HG02623 (cell line): ENCODE measurements at regions not wholly inside any gene's neighbourhood (a gene's known extent, or its start where the extent isn't known, plus 50 kb on each side); places are given as distances from the start of the nearest gene placed in this dataset.

Experiments used
- ATAC-seq: cut with Tn5 transposase; IDR thresholded peaks from one replicate; pipeline ENCODE4 v1.9.1; 2021; ENCODE audit warnings: moderate library complexity; ENCODE audit not compliant: unreplicated experiment

DNA sequence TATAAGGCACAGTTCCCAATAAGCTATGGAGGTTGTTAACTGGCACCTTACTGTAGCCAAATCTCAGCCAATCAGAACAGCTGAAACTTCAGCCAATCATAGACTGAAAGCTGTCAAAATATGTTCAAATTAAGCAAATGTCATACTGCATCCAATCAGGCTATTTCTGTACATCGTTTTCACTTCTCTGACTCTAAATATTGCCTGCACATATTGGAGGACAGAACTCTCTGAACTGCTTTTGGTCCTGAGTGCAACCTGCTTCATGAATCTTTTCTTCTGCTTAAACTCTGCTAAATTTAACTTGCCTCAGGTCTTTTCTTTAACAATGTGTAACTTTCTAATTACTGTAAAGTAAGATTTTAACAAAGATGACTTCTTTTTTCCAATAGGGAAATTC is 1198.9 kb upstream of the PCDH7 start:
- ATAC-seq, result no peak

DNA sequence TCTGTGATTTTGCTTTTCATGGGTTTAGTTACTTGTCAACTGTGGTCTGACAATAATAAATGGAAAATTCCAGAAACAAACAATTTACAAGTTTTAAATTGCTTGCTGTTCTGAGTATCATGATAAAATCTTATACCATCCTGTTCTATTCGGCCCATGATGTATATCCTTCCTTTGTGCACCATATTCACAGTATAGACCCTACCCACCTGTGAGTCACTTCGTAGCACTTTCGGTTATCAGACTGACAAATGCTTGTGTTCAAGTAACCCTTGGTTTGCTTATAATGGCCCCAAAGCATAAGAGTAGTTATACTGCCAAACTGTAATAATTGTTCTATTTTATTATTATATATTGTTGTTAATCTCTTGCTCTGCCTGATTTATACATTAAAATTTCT is 1183.4 kb upstream of the PCDH7 start:
- no peak for ATAC-seq

DNA sequence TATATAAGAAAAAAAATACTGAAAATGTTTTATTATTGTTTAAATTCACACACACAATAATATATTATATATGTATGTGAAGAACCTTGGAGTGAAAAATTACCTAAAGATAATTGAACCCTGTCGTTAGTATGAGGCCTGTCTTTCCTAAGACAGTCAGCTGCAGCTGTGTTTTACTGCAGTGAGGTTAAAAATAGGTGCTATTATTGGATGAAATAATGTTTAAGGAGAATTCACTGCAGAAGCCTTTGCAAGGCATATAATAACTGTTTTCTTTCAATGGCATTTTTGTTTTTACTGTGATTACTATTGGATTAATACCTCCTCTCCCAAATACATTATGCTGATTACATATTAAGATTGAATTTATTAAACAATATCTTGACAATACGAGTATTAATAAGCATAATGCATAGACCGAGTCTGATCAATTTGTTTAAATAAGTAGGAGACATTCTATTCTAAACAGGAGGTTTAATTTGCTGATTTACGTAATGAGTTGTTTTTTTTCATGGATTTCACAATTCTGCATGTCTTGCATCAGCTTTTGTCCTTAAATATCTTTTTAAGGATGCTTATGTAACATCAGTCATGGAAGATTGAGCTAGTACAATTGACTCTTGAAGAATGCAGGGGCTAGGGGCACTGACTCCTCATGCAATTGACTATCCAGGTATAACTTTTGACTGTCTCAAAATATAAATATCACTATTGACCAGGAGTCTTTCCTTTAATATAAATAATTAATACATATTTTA is 1181.1 kb upstream of the PCDH7 start:
- no peak for ATAC-seq

DNA sequence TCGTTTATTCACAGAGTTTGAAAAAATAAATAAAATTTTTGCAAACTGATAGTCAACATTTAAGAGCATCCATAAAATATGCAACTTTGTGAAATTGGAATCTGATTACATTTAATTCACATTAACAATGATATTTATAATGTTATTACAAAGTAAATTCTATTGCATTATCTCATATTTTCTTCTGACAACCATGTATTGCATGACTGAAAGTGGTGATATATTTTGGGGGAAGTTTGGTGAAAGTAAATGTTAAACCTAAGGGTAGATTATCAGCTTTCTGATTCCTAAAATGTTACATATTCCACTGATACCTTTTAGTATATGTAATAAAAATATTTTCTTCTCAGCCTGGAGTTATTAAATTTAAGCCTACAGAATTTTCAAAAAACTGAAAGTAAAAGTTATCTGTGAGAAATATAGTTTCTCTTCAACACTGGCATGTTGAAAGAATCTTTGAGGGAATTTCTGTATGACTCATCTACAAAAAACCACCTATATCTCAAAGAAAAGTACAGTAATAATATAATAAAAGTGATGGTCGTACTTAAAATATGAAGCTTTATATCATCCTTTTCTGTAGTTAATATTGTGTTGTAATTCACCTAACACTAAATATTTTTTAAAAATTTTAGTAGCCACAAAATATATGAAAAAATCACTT is 1179.6 kb upstream of the PCDH7 start:
- ATAC-seq, result no peak

DNA sequence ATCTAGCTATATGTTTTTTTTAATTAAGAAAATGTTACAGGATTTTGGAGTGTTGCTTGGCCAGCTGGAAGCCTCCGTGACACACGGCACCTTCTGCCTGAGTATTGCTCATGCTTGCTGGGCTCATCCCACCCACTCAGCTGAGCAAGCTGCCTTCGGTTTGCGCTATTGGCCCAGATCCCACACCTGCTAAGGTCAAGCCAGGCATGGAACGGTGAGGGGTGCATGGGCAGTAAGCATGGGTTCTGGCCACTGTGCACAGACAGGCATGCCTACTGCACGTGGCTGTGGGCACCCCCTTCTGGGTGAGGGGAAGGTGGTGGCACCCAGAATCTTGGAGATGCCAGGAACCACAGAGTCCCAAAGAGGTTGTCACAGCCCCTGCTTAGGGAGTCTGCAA is 1178.4 kb upstream of the PCDH7 start:
- no peak for ATAC-seq

DNA sequence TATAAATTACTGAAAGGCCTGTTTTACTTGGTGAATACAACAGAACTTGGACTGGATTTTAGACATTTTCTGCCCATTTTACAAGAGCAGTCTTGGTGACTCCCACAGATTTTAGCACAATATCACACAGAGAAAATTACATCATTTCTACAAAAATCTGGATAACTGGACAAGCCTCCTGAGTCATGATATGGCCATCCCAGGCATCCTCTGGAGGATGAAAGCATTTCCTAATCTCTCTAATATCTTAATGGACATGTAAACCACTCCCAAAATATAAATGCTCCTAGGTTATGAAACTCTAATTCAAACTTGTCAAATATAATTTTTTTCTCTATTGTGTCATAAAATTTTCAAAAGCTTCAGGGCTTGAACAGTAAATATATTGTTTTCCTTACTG is 1170.8 kb upstream of the PCDH7 start:
- ATAC-seq, result no peak

DNA sequence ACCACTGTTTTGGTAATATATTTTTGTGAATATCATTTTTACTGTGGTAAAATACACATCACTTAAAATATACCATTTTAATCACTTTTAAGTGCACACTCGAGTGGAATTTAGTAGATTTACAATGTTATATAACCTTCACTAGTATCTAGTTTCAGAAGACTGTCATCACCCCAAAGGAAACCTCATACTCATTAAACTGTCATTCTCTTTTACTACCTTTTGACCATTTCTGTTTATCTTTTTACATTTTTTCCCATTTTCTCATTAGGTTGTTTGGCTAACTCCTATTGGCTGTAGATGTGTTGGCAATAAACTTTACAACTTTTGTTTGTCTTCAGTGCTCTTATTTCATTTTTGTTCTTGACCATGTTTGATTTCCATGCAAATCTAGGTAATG is 1168.3 kb upstream of the PCDH7 start:
- no peak for ATAC-seq

DNA sequence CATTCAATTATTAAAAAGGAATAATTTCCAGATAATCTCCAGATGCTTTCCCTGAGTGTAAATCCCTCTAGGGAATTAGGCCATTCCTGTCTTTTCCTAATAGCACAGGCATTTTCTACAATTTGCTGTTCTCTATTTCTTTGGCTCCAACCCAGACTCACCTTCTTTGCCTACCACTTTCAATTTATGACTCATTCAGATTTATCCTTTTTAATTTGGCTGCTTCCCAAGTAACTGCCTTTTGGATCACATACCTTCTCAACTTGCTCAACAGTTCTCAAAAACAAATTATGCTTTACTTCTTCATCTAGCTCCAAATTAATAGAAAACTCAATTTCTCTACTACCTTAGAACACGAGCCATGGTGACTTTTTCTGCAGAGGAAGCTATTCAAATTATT is 1166.3 kb upstream of the PCDH7 start:
- no peak for ATAC-seq

DNA sequence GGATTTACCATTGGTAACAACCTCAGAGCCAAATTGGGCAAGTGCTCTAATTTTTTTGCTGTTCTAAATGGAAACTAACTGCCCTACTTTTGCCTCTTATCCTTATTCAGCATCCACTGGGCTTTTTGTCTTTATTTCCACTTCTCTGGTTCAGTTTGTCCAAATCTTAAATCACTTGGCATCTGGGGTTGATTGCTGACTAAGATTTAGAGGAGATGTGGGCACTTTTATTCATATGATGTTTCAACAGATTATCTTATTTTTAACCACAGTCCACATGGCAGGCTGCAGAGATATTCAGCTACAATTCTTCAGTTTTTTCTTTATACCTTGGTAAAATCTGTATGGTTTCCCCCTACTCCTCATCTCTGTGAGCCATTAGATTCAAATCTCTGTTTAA is 1161.4 kb upstream of the PCDH7 start:
- ATAC-seq, result no peak

DNA sequence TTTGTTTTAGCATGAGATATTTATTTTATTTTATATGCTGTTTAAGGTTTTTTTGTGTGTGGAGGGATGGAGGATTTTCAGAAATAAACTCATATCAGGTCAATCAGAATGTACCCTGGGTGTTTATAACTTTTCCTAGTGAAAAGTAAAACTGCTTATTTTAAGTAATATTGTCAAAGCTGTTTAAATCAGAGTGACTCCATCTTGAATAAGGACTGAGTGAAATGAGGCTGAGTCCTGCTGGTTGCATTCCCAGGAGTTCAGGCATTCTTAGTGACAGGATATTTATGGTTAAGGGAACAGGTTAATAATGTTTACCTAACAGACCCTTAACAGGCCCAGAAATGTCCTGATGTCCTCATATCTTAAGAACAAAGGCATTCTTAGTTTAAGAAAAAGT is 1160.9 kb upstream of the PCDH7 start:
- no peak for ATAC-seq

DNA sequence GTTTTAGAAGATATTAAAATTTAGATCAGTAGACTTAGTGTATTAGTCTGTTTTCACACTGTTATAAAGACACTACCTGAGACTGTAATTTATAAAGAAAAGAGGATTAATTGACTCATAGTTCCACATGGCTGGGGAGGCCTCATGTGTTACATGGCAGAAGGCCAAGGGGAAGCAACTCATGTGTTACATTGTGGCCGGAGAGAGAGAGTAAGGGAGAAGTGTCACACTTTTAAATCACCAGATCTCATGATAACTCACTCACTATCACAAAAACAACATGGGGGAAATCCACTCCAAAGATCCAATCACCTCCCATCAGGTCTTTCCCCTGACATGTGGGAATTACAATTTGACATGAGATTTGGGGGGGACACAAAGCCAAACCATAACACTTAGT is 1159.7 kb upstream of the PCDH7 start:
- ATAC-seq, result no peak

DNA sequence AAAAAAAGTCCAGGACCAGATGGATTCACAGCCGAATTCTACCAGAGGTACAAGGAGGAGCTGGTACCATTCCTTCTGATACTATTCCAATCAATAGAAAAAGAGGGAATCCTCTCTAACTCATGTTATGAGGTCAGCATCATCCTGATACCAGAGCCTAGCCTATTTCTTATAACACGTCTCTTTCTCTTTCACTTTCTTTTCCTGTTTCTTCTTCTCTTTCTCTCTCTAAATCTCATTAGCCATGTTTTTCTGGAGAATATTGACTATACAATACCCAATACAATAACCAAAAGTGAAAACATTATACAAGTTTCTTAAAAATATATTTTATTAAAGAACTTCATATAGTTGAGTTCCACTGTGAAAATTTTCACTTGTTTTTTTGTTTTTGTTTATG is 1154.9 kb upstream of the PCDH7 start:
- ATAC-seq, result no peak

DNA sequence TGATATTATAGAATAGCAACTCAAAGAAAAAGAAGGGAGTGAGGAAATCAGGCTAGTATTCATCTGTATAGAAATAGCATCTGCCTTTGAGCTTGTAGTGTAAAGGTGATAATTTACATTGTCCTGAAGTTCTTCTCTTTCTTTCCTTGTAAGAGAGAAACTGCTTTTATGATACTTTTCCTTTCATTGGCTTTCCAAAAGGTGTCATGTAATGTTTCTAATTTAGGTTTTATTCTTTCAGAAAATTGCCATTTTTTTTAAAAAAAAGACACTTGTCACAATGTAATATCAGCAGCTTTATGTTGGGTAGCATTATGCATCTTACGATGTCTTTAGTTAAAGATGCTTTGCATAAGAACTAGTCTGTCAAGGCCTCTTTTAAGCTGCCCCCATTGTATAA is 1153.8 kb upstream of the PCDH7 start:
- no peak for ATAC-seq

DNA sequence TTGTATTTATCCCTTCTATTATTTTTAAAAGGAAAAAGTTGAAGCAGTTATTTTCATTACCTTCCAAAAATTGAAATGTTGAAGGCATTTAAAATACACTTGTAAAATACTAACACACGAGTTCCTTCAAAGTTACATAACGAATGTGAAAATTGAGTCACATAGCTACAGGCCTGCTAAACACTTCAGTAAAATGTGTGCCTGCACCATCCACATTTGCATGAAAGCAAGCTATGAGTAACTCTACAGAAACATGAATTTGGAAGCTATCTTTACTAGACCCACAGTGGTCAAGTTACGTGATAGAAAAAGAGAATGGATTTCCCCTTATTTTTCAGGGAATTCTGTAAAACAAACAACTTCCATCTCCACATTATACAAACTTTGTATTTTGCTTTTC is 1148.8 kb upstream of the PCDH7 start:
- ATAC-seq, result no peak

DNA sequence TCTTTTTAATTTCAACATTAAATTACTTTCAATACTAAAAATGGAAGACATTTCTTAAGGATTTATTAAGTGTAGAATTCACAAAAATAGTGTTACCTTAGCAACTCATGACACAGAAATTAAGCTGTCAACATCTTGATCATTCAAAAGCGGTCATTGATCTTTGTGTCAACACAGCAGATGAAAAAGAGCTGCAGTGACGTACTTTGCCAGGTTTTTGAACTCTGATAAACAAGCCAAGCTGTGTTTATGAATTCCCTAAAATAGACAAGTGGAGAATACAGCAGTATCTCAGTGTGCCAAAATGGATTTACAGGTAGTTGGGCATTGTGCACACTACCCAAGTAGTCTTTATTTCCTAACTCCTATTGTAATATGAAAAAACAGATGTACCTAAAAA is 1141.8 kb upstream of the PCDH7 start:
- ATAC-seq, result no peak

DNA sequence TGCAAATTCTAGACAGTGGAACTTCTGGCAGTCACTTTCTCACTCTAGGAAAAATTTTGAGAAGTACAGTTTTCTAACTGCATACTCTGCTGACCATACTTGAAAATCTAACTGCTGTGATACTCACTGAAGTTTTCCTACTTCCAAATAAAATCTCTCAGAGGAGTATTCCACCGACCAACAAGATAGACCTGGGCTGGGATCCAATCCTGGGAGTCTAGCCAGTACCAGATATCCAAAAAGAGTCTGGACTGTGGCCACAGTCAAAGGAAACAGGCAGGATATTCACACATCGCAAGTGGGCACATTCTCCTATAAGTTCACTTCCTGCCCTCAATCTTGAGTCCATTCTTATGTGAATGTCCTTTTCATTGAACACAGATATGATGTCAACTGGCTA is 1138.7 kb upstream of the PCDH7 start:
- ATAC-seq, result no peak

DNA sequence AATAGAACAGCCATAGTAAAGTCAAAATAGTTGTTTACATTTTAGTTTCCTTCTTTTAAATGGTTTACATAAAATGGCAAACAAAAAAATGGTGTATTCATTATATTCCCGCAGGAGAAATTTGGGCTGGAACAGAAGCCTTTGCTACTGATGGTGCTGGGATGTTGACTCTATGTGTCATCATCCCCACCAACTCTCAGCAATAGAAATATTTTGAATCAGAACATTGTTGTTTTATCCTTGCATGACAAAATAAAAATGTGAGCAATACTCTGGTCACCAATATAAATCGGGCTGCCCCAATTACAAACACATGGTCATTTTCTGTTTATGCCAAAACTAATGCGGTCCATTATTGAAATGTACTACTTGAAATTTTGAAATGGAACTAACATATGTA is 1131.6 kb upstream of the PCDH7 start:
- ATAC-seq, result no peak

DNA sequence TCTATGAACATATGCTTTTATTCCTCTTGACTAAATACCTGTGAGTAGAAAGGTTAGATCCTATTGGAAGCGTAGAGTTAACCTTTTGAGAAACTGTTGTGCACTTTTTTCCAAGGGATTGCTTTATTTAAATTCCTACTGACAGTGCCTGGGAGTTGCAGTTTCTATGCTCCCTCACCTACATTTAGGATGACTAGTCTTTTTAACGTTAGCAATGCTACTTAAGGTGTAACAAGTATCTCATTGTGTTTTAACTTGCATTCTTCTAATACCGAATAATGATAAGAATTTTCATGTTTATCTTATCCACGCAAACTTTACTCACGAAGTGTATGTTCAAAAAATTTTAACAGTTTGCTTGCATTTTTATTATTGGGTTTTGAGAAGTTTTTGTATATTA is 1123.9 kb upstream of the PCDH7 start:
- no peak for ATAC-seq

DNA sequence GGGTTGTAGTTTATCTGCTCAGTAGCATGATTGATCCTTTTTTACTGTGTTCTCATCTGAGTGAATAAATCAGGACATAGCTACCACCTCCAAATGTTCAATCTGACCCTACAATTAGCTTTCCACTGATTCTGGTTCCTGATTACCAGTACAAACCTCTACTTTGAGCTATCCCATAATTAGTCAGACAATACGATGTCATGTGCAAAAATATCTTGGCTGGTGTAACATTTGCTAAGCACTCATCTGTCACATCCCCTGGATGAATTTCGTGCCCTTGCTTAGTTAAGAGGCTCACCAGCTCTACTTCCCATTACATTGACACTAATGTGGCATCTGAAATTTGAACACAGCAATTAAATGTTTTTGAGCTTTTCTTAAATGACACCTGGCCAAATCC is 1101.0 kb upstream of the PCDH7 start:
- ATAC-seq, result no peak

DNA sequence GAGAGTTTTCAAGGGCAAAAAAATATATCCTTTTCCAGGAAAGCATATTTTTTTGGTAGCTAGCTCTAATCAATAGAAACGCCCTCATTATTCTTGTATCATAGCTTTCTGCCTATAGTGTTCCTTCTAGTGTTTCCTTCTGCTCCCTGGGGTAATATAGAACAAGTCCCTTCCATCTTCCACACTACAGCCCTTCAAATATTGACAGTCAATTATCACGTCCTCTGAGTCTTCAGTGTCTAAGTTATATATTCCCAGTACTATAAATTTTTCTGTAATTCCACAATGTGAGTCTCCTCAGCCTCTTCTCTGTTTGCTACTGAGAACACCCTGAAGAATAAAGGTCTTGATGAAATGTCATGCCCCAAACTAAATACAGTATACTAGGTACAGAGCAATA is 1088.0 kb upstream of the PCDH7 start:
- ATAC-seq, result no peak

DNA sequence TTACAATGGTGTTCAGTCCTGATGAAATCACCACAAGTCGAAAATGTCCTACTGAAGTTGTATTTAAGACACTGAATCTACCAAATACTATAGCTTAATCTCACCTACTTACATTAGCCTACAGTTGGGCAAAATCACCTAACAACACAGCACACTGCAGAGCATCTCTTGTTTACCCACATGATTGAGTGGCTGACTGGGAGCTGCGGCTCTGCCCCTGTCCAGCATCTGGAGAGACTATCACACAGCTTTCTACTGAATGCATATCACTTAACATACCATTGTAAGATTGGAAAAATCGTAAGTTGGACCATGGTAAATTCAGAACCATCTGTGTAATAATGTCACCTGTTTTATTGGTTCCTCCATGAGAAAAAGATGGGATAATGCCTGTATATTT is 1083.2 kb upstream of the PCDH7 start:
- no peak for ATAC-seq

DNA sequence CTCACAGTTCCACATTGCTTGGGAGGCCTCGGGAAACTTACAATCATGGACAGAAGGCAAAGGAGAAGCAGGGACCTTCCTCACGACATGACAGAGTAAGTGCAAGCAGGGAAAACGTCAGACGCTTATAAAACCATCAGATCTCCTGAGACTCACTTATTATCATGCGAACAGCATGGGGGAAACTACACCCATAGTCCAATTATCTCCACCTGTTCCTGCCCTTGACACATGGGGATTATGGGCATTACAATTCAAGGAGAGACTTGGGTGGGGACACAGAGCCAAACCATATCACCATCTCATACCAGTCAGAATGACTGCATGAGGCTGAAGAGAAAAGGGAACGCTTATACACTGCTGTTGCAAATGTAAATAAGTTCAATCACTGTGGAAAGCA is 1066.9 kb upstream of the PCDH7 start:
- ATAC-seq, result no peak

DNA sequence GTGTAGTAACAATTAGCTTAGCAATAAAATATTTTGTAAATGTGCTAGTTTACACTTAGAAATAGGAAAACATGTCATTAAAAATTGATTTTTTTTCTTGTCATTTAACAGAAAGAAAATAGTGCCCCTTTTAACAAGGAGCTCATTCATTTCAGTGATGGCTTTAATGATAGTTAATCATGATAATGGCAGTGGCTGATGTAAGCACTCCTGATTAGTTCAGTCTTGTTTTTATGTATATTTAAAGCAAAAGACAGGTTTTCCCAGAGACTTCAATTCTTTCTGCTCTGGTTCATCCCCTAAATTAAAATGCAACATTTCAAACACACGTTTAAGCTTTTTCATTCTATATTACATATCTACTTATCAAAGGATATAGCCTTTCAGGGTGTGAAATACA is 1039.5 kb upstream of the PCDH7 start:
- no peak for ATAC-seq
